ENCODE measurements at regions not wholly inside any gene's neighbourhood (a gene's known extent, or its start where the extent isn't known, plus 50 kb on each side); places are given as distances from the start of the nearest gene placed in this dataset.

DNA sequence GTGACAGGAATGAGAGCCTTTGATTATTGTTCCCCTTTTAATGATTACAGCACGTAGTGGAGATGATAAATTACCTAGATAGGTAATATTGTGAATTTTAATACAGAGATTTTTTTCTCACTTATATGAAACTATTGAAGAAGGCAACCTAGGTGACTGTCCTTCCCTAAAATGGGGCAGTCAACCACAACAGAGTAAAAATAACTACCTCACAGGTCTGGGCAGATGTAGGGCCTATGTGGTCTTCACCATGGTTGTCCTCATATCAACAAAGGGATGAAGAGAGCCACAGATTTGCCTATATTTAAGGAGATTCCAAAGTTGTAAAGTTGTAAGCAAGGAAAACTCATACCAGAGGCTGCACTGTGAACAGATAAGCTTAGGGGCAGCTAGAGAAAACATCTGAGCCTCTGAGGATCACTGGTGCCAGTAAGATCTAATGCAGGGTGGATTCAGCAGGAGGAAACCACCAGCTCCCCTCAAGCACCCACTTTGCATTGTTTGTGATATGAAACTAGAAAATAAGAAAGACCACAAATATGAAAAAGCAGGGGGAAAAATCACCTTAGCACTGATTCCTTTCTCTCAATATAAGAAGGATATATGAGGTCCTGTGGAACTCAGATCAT, 547.9 kb upstream of the GALNTL6 start:
- TF ChIP-seq, protein P1, sequence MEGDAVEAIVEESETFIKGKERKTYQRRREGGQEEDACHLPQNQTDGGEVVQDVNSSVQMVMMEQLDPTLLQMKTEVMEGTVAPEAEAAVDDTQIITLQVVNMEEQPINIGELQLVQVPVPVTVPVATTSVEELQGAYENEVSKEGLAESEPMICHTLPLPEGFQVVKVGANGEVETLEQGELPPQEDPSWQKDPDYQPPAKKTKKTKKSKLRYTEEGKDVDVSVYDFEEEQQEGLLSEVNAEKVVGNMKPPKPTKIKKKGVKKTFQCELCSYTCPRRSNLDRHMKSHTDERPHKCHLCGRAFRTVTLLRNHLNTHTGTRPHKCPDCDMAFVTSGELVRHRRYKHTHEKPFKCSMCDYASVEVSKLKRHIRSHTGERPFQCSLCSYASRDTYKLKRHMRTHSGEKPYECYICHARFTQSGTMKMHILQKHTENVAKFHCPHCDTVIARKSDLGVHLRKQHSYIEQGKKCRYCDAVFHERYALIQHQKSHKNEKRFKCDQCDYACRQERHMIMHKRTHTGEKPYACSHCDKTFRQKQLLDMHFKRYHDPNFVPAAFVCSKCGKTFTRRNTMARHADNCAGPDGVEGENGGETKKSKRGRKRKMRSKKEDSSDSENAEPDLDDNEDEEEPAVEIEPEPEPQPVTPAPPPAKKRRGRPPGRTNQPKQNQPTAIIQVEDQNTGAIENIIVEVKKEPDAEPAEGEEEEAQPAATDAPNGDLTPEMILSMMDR (IDR thresholded peaks at IDR 0.05): no peak
- TF ChIP-seq POLR2A (IDR thresholded peaks at IDR 0.05): no peak

Measured in esophagus squamous epithelium (tissue), 4 donors.